Esophagus muscularis mucosa (tissue), 4 donors: ENCODE measurements at regions not wholly inside any gene's neighbourhood (a gene's known extent, or its start where the extent isn't known, plus 50 kb on each side); places are given as distances from the start of the nearest gene placed in this dataset.

Source experiments
- DNase-seq: peaks from one replicate; pipeline ENCODE4 v3.0.0-alpha.2; 2017; ENCODE audit errors: extremely low spot score
- H3K27ac ChIP-seq, 4 donors: fragments of 200-600 bp; sonication (generic); replicated peaks in 1 of 4; 1 replicate in 3 of 4; 2 replicates in 1 of 4; pipeline ENCODE4 v1.5.1; 2016 to 2019; ENCODE audit warnings: mild to moderate bottlenecking in 1 of 4
- H3K27me3 ChIP-seq, 4 donors: fragments of 200-600 bp; sonication (generic); one replicate each; pipeline versions ENCODE4 v1.5.1 to v1.6.0; 2016 to 2019
- H3K36me3 ChIP-seq, 4 donors: fragments of 200-600 bp; sonication (generic); one replicate each; pipeline ENCODE4 v1.5.1; 2016 to 2019
- H3K4me1 ChIP-seq, 4 donors: fragments of 200-600 bp; sonication (generic); one replicate each; pipeline ENCODE4 v1.5.1; 2016 to 2019
- H3K4me3 ChIP-seq, 4 donors: fragments of 200-600 bp; sonication (generic); 1 replicate in 2 of 4; 2 replicates in 2 of 4; pipeline ENCODE4 v1.5.1; 2016 to 2019; ENCODE audit warnings: mild to moderate bottlenecking in 4 of 4, moderate library complexity in 1 of 4
- H3K9me3 ChIP-seq, 4 donors: fragments of 200-600 bp; sonication (generic); 1 replicate in 3 of 4; 2 replicates in 1 of 4; pipeline ENCODE4 v1.5.1; 2016 to 2019
- EP300 ChIP-seq: sonication (generic); formaldehyde crosslinking; IDR thresholded peaks from one replicate; pipeline ENCODE4 v1.6.1; 2017; ENCODE audit warnings: antibody characterized with exemption
- POLR2A ChIP-seq: fragments of 450-650 bp; IDR thresholded peaks from one replicate; pipeline ENCODE4 v1.6.1; 2017; ENCODE audit warnings: antibody characterized with exemption, moderate library complexity, mild to moderate bottlenecking, low read depth
- POLR2AphosphoS5 ChIP-seq, 2 donors: sonication (generic); formaldehyde crosslinking; IDR thresholded peaks; one replicate each; pipeline ENCODE4 v1.6.1; 2017; ENCODE audit warnings: antibody characterized with exemption in 2 of 2
- WGBS: methylation state at CpG from one replicate; pipeline ENCODE4 v1.1.5; 2018; 5-methylcytosine and 5-hydroxymethylcytosine counted together
- intact Hi-C: fragments of 100-400 bp; cut with DNase I; formaldehyde crosslinking; loops from one replicate; pipeline ENCODE4 v1.15.1; 2023
- TF ChIP-seq, protein P1 (sequence below), 3 experiments: fragments of 200-600 bp in 2 of 3; fragments of 450-650 bp in 1 of 3; sonication (generic) in 2 of 3; IDR thresholded peaks; one replicate each; pipeline ENCODE4 v1.5.1; 2017 to 2019; ENCODE audit warnings: antibody characterized with exemption in 3 of 3, mild to moderate bottlenecking in 2 of 3, moderate library complexity in 1 of 3

DNA sequence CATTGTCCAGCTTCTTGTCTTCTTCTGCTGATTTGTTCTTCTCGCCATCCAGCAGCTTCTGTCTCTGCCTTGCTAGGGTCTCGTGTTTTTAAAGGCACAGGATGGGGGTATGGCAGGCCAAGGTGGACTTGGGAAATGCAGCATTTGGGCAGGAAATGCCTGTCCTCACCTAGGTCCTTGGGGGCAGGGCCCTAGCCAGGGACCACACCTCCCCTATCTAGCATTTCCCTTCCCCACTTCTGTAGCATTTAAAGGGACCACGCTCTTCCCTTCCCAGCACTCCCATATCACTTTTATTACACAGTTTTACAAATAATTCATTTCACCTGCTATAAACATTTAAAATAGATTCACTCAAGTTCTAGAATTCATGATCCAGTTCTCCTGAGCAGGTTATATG is 315.4 kb upstream of the LMCD1 start:
- WGBS = 73% methylated on average over 3 of the region's 3 CpGs
- H3K36me3 ChIP-seq = no peaks in the 10 kb centered on the region
- H3K4me1 ChIP-seq = peaks cover 0 to 3% (median 0%) of the 10 kb centered on the region in 4 donors
- no peak for TF ChIP-seq POLR2AphosphoS5 (IDR thresholded peaks at IDR 0.05)
- TF ChIP-seq, protein P1, sequence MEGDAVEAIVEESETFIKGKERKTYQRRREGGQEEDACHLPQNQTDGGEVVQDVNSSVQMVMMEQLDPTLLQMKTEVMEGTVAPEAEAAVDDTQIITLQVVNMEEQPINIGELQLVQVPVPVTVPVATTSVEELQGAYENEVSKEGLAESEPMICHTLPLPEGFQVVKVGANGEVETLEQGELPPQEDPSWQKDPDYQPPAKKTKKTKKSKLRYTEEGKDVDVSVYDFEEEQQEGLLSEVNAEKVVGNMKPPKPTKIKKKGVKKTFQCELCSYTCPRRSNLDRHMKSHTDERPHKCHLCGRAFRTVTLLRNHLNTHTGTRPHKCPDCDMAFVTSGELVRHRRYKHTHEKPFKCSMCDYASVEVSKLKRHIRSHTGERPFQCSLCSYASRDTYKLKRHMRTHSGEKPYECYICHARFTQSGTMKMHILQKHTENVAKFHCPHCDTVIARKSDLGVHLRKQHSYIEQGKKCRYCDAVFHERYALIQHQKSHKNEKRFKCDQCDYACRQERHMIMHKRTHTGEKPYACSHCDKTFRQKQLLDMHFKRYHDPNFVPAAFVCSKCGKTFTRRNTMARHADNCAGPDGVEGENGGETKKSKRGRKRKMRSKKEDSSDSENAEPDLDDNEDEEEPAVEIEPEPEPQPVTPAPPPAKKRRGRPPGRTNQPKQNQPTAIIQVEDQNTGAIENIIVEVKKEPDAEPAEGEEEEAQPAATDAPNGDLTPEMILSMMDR (IDR thresholded peaks at IDR 0.05) = no peak
- H3K4me3 ChIP-seq = no peak overlapping the region
- H3K27ac ChIP-seq = no peak overlapping the region
- H3K9me3 ChIP-seq = no peaks in the 10 kb centered on the region
- DNase-seq = no peak
- no peaks in the 10 kb centered on the region for H3K27me3 ChIP-seq
- intact Hi-C loops = no loop called here

DNA sequence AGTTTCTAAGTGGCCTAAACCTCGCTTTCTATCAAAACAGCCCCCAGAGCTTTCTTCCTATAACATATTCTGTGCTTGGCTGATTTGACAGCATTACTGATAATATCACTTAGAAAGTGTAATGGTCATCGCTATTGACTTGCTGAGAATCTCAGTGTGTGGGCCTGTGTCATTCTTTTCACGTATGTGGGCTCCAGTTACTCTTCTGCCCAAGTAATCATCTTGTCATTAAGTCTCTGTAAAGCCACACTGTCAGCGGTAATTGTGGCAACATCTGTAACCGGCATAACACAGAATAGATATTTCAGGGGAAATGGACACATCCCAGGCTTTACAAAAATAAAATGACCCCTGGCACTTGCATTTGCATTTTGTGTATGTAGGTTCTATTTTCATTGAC is 313.6 kb upstream of the LMCD1 start:
- 89% methylated on average over 5 of the region's 5 CpGs for WGBS
- no peaks in the 10 kb centered on the region for H3K9me3 ChIP-seq
- H3K27me3 ChIP-seq = no peaks in the 10 kb centered on the region
- peaks cover 0 to 3% (median 0%) of the 10 kb centered on the region in 4 donors for H3K4me1 ChIP-seq
- TF ChIP-seq, protein P1 (IDR thresholded peaks at IDR 0.05) = no peak
- no peak for TF ChIP-seq POLR2A
- no peak for TF ChIP-seq EP300
- no peak for TF ChIP-seq POLR2AphosphoS5 (IDR thresholded peaks at IDR 0.05)
- intact Hi-C loops = no loop called here
- no peaks in the 10 kb centered on the region for H3K36me3 ChIP-seq
- H3K4me3 ChIP-seq = no peak overlapping the region
- H3K27ac ChIP-seq = no peak overlapping the region
- no peak for DNase-seq

DNA sequence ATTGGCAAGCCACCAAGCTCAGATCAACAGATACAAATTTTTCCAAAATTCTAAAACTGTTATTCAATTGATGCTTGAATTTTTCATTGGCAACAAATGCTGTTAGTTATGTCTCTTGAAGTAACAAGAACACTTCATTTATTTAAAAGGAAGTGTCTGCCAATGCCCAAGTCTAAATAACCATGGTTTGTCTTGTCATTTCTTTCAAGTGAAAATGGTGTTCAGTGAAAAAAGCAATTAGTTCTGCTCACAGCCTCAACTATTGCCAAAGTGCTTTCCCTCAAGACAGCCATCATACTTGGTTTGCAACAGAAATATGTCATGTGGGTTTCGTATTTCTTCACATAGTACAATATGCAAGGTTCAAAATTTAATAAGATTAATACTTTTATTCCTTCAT is 312.6 kb upstream of the LMCD1 start:
- no peak overlapping the region for H3K27ac ChIP-seq
- no peak overlapping the region for H3K4me3 ChIP-seq
- H3K36me3 ChIP-seq = no peaks in the 10 kb centered on the region
- H3K4me1 ChIP-seq = peaks cover 0 to 3% (median 0%) of the 10 kb centered on the region in 4 donors
- no peaks in the 10 kb centered on the region for H3K27me3 ChIP-seq
- TF ChIP-seq EP300 (no peak), POLR2A (no peak), POLR2AphosphoS5 (IDR thresholded peaks at IDR 0.05) (no peak)
- TF ChIP-seq, protein P1 (IDR thresholded peaks at IDR 0.05) = no peak
- no peak for DNase-seq
- WGBS = 32% methylated on average over 1 of the region's 1 CpG
- intact Hi-C loops = no loop called here
- H3K9me3 ChIP-seq = no peaks in the 10 kb centered on the region

DNA sequence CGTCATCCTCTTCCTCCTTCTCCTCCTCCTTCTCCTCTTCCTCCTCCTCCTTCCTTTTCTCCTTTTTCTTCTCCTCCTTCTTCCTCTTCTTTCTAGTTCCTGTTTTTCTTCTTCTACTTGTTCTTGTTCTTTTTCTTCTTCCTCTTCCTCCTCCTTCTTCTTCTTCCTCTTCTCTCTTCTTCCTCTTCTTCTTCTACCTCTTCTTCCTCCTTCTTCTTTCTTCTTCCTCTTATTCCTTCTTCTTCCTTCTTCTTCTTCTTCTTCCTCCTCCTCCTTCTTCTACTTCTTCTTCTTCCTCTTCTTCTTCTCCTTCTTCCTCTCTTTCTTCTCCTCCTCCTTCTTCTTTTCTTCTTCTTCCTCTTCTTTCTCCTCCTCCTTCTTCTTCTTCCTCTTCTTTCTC is 310.2 kb upstream of the LMCD1 start:
- intact Hi-C loops = no loop called here
- no peak for DNase-seq
- TF ChIP-seq EP300 (no peak), POLR2AphosphoS5 (IDR thresholded peaks at IDR 0.05) (no peak)
- TF ChIP-seq, protein P1 (IDR thresholded peaks at IDR 0.05) = no peak
- Histone ChIP-seq H3K36me3 (no peaks in the 10 kb centered on the region), H3K27me3 (no peaks in the 10 kb centered on the region), H3K9me3 (peaks cover 0 to 8% (median 0%) of the 10 kb centered on the region in 4 donors), H3K4me1 (peaks cover 0 to 3% (median 0%) of the 10 kb centered on the region in 4 donors), H3K27ac (no peak overlapping the region), H3K4me3 (no peak overlapping the region)
- 92% methylated on average over 1 of the region's 1 CpG for WGBS

DNA sequence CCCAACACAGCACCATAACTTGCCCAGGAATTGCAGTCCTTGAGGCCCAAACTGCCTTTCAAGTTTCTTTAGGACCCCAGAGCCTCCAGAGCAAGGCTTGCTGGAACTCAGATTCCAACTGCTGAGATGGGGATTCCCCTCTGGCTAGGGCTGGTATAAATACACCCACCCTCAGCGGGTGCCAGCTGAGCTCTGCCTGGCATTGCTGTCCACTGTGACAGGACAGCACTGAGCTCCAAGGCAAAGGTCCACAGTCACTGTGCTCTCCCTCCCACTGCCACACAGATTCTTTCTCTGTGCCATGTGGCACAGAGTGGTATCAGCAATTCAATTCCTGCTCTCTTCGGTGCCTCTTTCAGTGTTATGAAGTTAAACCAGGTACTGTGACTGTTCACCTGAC is 304.2 kb upstream of the LMCD1 start:
- Histone ChIP-seq H3K4me3 (no peak overlapping the region), H3K27me3 (no peaks in the 10 kb centered on the region), H3K9me3 (peaks cover 0 to 8% (median 0%) of the 10 kb centered on the region in 4 donors), H3K36me3 (no peaks in the 10 kb centered on the region), H3K4me1 (no peaks in the 10 kb centered on the region), H3K27ac (no peak overlapping the region)
- intact Hi-C loops = no loop called here
- WGBS = 83% methylated on average over 2 of the region's 2 CpGs
- no peak for DNase-seq
- TF ChIP-seq EP300 = no peak
- TF ChIP-seq POLR2AphosphoS5 (IDR thresholded peaks at IDR 0.05) = no peak
- TF ChIP-seq, protein P1 (IDR thresholded peaks at IDR 0.05) = no peak
- no peak for TF ChIP-seq POLR2A
